PFSK-1 (cell line): ENCODE measurements at regions not wholly inside any gene's neighbourhood (a gene's known extent, or its start where the extent isn't known, plus 50 kb on each side); places are given as distances from the start of the nearest gene placed in this dataset.

Source experiments
- FOXP2 ChIP-seq: optimal IDR thresholded peaks from 2 replicates; pipeline ENCODE3; 2011; ENCODE audit warnings: borderline replicate concordance, control low read depth, inconsistent platforms; ENCODE audit not compliant: insufficient read depth; ENCODE audit errors: extremely low read length, extremely low read depth
- POLR2AphosphoS5 ChIP-seq: IDR thresholded peaks from 2 replicates; pipeline ENCODE4 v1.6.1; 2012; ENCODE audit warnings: low read depth, mild to moderate bottlenecking, control low read depth, low read length, moderate library complexity
- SIN3A ChIP-seq: IDR thresholded peaks from 2 replicates; pipeline ENCODE4 v1.6.1; 2012; ENCODE audit warnings: mild to moderate bottlenecking, low read length, moderate library complexity, borderline replicate concordance; ENCODE audit not compliant: insufficient read depth
- TAF1 ChIP-seq: IDR thresholded peaks from 2 replicates; pipeline ENCODE4 v1.6.1; 2012; ENCODE audit warnings: low read length, control low read depth, borderline replicate concordance; ENCODE audit not compliant: insufficient read depth
- TF ChIP-seq, protein P1 (sequence below), 2 experiments: IDR thresholded peaks; 2 replicates each; pipeline versions ENCODE4 v1.6.1 to v1.8.0; 2011 to 2012; ENCODE audit warnings: low read depth in 2 of 2, low read length in 2 of 2, control low read depth in 1 of 2, inconsistent platforms in 1 of 2, mild to moderate bottlenecking in 1 of 2, moderate library complexity in 1 of 2; ENCODE audit not compliant: insufficient read depth in 1 of 2

GRCh38 chr22:48727454-48728058, 1100.1 kb downstream of the BRD1 start:
- TF ChIP-seq SIN3A = no peak
- no peak for TF ChIP-seq POLR2AphosphoS5
- TF ChIP-seq, protein P1, sequence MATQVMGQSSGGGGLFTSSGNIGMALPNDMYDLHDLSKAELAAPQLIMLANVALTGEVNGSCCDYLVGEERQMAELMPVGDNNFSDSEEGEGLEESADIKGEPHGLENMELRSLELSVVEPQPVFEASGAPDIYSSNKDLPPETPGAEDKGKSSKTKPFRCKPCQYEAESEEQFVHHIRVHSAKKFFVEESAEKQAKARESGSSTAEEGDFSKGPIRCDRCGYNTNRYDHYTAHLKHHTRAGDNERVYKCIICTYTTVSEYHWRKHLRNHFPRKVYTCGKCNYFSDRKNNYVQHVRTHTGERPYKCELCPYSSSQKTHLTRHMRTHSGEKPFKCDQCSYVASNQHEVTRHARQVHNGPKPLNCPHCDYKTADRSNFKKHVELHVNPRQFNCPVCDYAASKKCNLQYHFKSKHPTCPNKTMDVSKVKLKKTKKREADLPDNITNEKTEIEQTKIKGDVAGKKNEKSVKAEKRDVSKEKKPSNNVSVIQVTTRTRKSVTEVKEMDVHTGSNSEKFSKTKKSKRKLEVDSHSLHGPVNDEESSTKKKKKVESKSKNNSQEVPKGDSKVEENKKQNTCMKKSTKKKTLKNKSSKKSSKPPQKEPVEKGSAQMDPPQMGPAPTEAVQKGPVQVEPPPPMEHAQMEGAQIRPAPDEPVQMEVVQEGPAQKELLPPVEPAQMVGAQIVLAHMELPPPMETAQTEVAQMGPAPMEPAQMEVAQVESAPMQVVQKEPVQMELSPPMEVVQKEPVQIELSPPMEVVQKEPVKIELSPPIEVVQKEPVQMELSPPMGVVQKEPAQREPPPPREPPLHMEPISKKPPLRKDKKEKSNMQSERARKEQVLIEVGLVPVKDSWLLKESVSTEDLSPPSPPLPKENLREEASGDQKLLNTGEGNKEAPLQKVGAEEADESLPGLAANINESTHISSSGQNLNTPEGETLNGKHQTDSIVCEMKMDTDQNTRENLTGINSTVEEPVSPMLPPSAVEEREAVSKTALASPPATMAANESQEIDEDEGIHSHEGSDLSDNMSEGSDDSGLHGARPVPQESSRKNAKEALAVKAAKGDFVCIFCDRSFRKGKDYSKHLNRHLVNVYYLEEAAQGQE (IDR thresholded peaks at IDR 0.05; ENCODE audit: insufficient read depth in 1 of 2, low read depth in 2 of 2, low read length in 2 of 2) = no peak
- TF ChIP-seq FOXP2 = no peak
- no peak for TF ChIP-seq TAF1
